GM19023 (cell line): ENCODE measurements at regions not wholly inside any gene's neighbourhood (a gene's known extent, or its start where the extent isn't known, plus 50 kb on each side); places are given as distances from the start of the nearest gene placed in this dataset.

Experiments used
- ATAC-seq: cut with Tn5 transposase; IDR thresholded peaks from one replicate; pipeline ENCODE4 v1.9.1; 2021; ENCODE audit warnings: mild to moderate bottlenecking, moderate library complexity; ENCODE audit not compliant: unreplicated experiment

DNA sequence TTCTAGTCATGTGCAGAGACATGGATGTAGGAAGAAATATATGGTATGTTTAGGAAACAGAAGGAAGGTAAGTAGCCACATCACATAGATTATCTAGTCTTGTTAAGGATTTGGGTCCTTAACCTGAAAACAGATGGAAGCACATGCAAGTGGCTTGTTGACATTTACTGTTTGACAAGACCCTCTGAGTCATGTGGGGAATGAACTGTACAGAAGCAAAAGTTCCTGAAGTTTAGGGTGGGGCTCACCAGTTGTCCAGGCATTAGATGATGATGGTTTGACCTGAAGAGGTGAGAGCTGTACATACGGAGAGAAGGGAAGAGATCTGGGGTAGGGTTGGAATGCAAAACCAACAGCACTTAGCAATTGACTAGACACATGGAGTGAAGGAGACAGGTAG lies 281.1 kb upstream of the GRIP1 start:
- ATAC-seq: no peak

DNA sequence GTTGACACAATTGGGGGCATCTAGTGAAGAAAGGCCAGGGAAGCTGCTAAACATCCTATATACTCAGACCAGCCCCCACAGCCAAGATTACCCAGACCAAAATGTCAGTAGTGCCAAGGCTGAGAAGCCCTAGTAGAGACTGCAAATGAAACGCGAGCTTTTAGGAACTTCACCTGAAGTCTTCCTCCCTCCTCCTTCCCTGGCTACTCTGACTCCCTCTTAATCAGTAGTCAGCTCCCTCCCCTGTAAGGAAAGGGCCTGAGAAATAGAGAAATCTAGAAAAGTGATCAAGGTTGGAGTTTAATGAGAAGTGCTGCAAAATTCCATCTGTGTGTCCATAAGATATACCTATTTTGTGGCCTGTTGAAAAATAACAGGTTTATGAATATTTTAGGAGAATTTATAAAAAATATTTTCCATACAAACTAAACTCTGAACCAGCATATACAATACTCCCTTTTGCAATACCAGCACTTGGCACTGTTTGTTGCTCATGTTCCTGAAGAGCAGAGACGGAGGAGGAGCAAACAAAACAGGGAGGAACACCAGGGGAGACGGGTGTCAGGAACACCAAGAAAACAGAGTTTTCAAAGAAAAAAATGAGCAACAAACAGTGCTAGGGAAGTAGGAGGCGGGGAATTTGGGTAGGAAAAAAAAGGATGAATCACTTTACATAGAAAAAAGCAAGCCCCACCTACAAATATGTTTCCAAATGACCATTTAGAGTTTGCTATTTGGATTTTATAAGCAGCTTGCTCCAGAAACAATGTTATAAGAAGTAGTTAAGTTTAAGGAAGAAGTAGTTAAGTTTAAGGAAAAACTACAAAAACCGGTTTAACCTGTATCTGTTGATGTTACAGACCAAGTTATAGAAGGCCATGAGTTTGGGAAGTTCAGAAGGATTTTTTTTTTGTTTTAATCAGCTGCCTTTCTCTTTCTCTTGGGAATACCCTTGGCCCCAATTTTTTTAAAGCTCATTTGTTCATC lies 282.1 kb upstream of the GRIP1 start:
- no peak for ATAC-seq

DNA sequence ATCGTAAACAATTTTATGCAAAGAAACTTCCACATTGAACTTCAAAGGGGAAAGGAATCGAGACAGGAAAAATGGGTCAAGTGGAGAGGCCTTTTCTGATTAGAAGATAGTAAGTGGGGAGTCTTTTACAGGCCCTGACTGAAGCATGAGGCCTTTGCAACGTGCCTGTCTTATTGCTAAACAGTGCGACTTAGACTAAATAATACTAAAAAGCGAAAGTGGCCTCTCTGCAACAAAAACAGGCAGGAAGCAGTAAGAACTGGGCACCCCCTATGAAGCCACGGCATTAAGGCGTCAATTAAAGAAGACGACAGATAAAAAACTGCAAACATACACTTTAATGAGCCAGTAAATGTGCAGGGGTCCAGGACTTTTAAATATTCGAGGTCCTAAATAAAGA lies 283.4 kb upstream of the GRIP1 start:
- no peak for ATAC-seq

DNA sequence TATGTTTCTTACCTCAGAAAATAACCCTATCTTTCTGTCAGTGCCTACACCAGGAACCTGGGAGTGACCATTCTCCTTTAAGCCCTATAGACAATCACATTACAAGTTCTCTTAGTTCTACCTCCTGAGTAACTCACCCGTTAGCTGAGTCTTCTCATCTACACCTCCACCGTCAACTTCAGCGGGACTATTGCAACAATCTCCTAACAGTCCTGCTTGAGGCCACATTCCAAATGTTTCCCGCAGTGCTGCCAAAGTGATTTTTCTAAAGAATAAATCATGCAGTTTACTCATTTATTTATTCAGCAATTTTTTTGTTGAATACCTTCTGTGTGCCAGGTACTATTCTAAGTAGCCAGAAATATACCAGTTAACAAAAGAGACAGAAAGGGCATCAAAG lies 285.0 kb upstream of the GRIP1 start:
- no peak for ATAC-seq

DNA sequence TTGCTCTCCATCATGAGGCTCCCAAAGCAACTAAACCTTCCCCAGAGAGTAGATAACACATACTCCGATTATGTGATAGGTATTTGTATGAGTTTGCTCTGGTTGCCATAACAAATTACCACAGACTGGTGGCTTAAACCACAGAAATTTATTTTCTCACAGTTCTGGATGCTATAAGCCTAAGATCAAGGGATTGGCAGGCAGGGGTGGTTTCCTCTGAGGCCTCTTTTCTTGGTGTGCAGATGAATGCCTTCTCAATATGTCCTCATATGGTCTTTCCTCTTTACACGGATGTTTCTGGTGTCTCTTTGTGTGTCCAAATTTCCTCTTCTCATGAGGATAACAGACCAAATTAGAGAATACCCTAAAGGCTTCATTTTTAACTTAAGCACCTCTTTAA lies 285.8 kb upstream of the GRIP1 start:
- no peak for ATAC-seq

GRCh38 chr12:66965621-66966020 lies 286.7 kb upstream of the GRIP1 start:
- ATAC-seq: no peak

DNA sequence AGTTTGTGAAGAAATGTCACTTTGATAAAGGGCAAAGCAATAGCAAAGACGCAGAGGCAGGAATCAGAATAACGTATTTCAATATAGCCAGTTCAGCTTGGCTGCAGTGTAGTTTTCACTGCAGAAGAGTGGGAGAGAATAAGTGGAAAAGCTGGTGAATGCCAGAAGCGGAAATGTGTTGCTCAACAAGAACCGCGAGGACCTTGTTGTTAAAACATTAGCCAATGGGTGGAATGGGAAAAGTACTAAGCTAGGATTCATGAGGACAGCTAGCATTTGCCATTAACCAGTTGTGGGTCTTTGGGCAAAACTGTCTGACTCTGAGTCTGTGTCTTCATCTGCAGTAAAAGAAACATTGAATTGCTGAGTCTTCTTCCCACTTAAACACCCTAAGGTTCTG lies 292.9 kb upstream of the GRIP1 start:
- ATAC-seq: no peak

DNA sequence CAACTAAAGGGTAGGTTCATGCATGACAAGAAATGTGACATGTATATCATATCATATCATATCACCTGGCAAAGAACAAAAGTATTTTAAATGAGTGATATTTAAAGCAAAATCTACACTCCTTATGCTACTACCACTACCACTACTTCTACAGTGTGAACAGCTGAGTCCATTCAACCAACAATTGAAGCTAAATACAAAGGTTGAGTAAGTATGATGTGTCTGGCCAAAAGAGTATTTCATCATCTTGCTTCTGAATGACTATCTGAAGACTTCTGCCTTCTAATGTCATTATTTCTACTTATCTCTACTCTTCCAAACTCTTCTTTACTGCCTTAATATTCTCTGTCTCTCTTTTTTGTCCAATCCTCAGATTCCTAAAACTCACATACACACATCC lies 292.6 kb upstream of the CAND1 start:
- no peak for ATAC-seq

DNA sequence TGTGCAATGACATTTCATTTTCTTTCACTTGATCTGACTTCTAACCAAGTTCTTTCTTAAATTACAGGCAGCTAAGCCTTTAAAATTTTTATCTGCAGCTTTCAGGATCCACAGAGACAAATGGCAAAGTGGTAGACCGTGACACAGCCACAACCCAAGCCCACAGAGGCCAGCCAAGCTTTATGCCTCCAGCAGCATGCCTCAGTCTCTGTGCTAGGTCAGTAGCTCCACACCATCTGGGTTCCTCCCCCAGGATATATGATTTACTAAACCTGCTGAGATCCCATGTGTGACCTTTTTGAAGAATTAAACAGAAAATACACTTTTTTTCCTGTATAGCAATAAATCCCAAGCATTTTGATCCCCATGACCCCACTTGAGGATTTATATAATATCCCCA lies 290.4 kb upstream of the CAND1 start:
- ATAC-seq: no peak

- no peak for ATAC-seq
These were observed 289.9 kb upstream of the CAND1 start for GRCh38 chr12:66979251-66979650.

DNA sequence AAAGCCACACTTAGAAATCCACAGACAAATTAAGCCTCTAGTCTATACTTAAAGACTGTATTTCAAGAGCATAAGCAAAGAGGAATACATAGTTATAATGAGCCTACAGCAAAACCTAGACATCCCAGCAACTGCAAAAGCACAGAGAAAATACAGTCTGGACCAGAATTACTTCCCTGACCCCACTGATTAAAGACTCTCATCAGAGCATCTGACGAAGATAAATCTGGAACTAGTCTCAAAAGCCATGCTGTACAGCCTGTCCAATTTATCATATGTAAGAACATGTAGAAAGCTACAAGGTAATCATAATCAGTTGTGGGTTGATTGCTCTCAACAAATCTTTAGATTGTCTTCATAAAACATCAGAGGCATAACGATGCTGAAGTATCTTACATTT lies 285.1 kb upstream of the CAND1 start:
- no peak for ATAC-seq

DNA sequence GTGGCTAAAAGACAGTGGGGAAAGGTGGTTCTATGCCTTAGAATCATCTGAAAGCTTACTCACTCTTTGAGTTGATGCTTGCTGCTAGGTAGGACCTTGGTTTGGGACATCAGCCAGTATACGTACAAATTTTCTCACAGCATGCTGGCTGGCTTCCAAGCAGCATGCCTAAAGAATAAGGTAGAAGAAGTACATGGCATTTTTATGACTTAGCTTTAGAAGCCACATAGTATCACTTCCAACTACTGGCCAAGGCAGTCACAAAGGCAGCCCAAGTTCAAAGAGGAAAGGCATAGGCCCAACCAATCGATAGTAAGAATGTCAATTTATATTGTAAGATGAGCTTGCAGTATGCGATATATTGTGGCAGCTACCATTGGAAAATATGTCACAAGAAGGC lies 284.2 kb upstream of the CAND1 start:
- ATAC-seq: no peak

DNA sequence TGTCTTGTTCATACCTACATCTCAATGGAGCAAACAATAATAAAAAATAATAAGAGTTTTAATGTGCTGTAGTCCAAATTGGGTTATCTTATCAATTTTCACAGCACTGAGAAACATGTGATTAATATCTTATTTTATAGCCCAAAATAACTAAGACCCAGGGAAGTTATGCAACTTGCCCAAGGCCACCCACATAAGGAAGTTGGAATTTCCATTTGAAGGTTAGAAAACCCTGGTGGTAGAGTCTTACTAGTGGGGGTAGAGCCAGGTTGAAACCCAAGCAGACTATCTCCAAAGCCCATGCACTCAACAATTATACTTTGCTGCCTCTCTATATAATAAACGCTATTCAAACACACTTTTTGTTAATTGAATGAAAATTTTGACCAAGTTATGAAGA lies 270.0 kb upstream of the CAND1 start:
- no peak for ATAC-seq

DNA sequence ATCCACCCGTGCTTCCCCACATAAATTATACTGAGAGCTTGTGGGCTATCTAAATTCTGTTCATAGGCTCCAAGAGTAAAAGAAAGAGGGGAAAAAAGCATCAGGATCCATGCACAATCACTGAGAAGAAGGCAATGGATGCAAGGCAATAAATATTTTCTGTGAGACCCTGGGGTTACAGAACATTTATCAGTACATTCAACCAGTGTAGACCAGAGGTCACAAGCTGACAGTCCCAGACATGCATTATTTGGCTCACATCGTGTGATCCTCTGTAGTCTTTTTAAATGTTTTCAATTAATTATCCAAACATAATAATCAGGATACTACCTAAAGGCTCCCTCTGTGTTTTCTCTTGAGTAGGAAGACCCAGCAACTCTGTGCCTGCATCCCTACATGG lies 267.9 kb upstream of the CAND1 start:
- ATAC-seq: no peak

DNA sequence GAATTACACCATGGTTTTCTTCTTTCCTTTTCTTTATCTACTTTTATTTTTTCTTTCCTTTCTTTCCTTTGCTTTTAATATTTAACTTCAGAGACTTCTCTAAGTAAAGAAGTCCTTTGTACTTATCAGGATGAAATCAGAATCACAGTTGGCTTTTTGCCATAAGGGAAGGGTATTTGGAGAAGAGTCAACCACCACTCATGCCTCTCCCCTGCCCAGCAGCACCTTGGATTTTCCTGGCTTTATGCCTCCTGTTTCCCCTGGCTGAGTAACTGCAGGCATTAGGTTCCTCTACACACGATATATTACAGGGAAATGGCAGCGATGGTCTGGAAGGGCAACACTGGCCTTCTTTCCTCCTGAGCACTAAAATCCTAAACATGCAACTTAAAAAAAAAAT lies 266.4 kb upstream of the CAND1 start:
- no peak for ATAC-seq

- ATAC-seq: no peak
These were observed 262.5 kb upstream of the CAND1 start for GRCh38 chr12:67006610-67007009.

GRCh38 chr12:67014642-67015041 lies 254.5 kb upstream of the CAND1 start:
- ATAC-seq: no peak

DNA sequence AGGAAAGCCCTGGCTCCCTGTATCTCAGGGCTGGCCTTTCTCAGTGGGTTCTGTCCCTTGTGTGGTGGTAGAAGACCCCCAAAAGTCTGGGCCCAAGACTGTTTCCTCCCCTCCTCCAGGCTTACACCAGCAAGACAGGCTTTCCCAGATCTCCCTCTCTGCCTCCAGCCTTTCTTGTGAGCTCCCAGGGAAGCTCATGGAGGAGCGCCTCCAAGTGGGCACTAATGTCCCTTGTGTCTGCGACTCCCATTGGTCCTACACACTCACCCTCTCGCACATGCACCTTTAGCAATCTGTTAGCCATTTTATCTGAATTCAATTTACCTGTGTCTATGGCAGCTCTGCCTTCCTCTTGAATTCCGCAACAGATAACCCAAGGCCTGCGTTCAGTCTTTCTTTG lies 251.1 kb upstream of the CAND1 start:
- ATAC-seq: no peak

- no peak for ATAC-seq
These were observed 250.1 kb upstream of the CAND1 start for GRCh38 chr12:67019070-67019469.

GRCh38 chr12:67025543-67026114 lies 243.5 kb upstream of the CAND1 start:
- no peak for ATAC-seq

GRCh38 chr12:67026487-67027246 lies 242.5 kb upstream of the CAND1 start:
- ATAC-seq: no peak

DNA sequence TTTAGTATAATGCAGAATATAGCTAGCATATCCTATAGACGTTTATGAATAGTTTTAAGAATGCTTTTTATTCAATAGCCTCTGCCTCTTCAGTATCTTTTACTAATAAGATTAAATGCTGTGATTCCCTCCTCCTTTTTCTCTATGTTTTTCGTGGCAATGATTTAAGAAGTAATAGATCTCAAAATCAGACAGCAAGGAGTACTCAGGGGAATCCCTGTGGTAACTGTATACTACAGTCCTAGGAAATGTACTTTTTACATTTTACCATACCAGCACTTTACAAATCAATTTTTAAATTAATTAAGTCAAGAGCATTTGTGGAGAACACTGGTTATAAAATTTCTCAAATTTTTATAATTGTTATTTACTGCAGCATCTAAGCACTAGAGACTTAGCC lies 240.6 kb upstream of the CAND1 start:
- no peak for ATAC-seq
